ENCODE measurements at regions not wholly inside any gene's neighbourhood (a gene's known extent, or its start where the extent isn't known, plus 50 kb on each side); places are given as distances from the start of the nearest gene placed in this dataset.

GRCh38 chr10:107434854-107435253 is 270.3 kb upstream of the SORCS1 start:
- TF ChIP-seq CTCF (IDR thresholded peaks at IDR 0.05 in 8 of 11, conservative IDR thresholded peaks at IDR 0.05 in 3 of 11) (no peak), POLR2A (IDR thresholded peaks at IDR 0.05) (no peak)

Measured in spleen (tissue), 7 donors.